ENCODE measurements at regions not wholly inside any gene's neighbourhood (a gene's known extent, or its start where the extent isn't known, plus 50 kb on each side); places are given as distances from the start of the nearest gene placed in this dataset.
A peak's percentile ranks its signal among the peaks of the same experiment; 100 is the strongest.

DNA sequence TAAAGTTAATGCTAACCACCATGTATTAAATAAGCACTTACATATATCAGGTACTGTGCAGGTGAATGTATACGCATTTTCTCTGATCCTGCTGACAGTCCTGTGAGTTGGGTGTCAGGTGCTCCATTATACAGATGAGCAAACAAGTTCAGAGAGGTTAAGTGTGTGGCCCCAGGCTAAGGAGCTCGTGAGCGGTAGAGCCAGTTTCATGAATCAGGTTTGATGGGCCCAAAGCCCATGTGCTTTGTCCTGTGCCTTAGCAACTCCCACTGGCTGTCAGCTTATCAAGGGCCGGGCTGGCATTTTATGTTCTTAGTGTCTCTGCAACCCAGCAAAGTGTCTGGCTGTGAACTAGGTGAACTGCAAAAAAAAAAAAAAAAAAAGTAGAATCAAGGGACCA lies 701.2 kb upstream of the TBX3 start:
- Histone ChIP-seq H3K4me3 (no peak overlapping the region), H3K27me3 (no peaks in the 10 kb centered on the region), H3K9me3 (no peaks in the 10 kb centered on the region), H3K4me1 (no peaks in the 10 kb centered on the region), H3K27ac (no peak overlapping the region), H3K36me3 (no peaks in the 10 kb centered on the region)
- ATAC-seq (ENCODE audit: low FRiP score in 2 of 2) (no peak), DNase-seq (no peak)
- TF ChIP-seq POLR2AphosphoS5 (IDR thresholded peaks at IDR 0.05), result no peak
- TF ChIP-seq POLR2A (IDR thresholded peaks at IDR 0.05), result no peak
- no peak for TF ChIP-seq EP300 (IDR thresholded peaks at IDR 0.05)
- TF ChIP-seq, protein P1, sequence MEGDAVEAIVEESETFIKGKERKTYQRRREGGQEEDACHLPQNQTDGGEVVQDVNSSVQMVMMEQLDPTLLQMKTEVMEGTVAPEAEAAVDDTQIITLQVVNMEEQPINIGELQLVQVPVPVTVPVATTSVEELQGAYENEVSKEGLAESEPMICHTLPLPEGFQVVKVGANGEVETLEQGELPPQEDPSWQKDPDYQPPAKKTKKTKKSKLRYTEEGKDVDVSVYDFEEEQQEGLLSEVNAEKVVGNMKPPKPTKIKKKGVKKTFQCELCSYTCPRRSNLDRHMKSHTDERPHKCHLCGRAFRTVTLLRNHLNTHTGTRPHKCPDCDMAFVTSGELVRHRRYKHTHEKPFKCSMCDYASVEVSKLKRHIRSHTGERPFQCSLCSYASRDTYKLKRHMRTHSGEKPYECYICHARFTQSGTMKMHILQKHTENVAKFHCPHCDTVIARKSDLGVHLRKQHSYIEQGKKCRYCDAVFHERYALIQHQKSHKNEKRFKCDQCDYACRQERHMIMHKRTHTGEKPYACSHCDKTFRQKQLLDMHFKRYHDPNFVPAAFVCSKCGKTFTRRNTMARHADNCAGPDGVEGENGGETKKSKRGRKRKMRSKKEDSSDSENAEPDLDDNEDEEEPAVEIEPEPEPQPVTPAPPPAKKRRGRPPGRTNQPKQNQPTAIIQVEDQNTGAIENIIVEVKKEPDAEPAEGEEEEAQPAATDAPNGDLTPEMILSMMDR (IDR thresholded peaks at IDR 0.05), result no peak
- 79 to 84% methylated on average over 4 of the region's 4 CpGs for WGBS, 2 donors

GRCh38 chr12:115384391-115384790 lies 700.4 kb upstream of the TBX3 start:
- Histone ChIP-seq H3K4me3 (no peak overlapping the region), H3K27ac (no peak overlapping the region), H3K9me3 (no peaks in the 10 kb centered on the region), H3K36me3 (no peaks in the 10 kb centered on the region), H3K27me3 (no peaks in the 10 kb centered on the region), H3K4me1 (no peaks in the 10 kb centered on the region)
- TF ChIP-seq POLR2AphosphoS5 (IDR thresholded peaks at IDR 0.05), result no peak
- no peak for TF ChIP-seq POLR2A (IDR thresholded peaks at IDR 0.05)
- TF ChIP-seq, protein P1 (IDR thresholded peaks at IDR 0.05), result no peak
- no peak for TF ChIP-seq EP300 (IDR thresholded peaks at IDR 0.05)
- ATAC-seq (ENCODE audit: low FRiP score in 2 of 2) (no peak), DNase-seq (no peak)
- 91 to 94% methylated on average over 5 of the region's 5 CpGs for WGBS, 2 donors

DNA sequence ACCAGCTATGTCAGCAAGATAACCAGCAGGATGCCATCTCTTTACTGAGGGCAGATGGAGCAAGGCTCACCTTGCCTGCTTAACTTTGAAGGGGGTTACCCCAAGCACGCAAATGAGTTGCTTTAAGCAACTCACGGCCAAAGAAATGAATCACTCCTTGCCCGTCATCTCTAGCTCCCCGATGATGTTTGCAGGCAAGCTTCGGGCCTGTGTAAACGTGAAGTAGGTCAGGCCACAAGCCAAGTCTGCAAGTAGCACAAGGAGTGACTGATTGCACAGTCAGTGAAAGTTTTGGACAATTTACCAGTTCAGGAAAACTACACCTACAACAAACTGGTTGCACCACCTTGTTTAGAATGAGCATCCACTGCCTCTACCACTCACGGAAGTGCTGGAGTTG lies 699.7 kb upstream of the TBX3 start:
- TF ChIP-seq, protein P1 (IDR thresholded peaks at IDR 0.05), result no peak
- TF ChIP-seq POLR2A (IDR thresholded peaks at IDR 0.05) (no peak), EP300 (IDR thresholded peaks at IDR 0.05) (no peak), POLR2AphosphoS5 (IDR thresholded peaks at IDR 0.05) (no peak)
- Histone ChIP-seq H3K27me3 (no peaks in the 10 kb centered on the region), H3K27ac (no peak overlapping the region), H3K36me3 (no peaks in the 10 kb centered on the region), H3K9me3 (no peaks in the 10 kb centered on the region), H3K4me1 (no peaks in the 10 kb centered on the region), H3K4me3 (no peak overlapping the region)
- DNase-seq (peak in 1 of 2 donors; percentile 63), ATAC-seq (ENCODE audit: low FRiP score in 2 of 2) (peak in 1 of 2 donors; percentile 32)
- WGBS, 2 donors, result 62 to 75% methylated on average over 7 of the region's 7 CpGs

- ATAC-seq (ENCODE audit: low FRiP score in 2 of 2), result no peak
- Histone ChIP-seq H3K36me3 (no peaks in the 10 kb centered on the region), H3K4me3 (no peak overlapping the region), H3K27me3 (no peaks in the 10 kb centered on the region), H3K9me3 (no peaks in the 10 kb centered on the region), H3K27ac (no peak overlapping the region), H3K4me1 (no peaks in the 10 kb centered on the region)
- TF ChIP-seq, protein P1 (IDR thresholded peaks at IDR 0.05), result no peak
- TF ChIP-seq POLR2AphosphoS5 (IDR thresholded peaks at IDR 0.05) (no peak), POLR2A (IDR thresholded peaks at IDR 0.05) (no peak), EP300 (IDR thresholded peaks at IDR 0.05) (no peak)
- no peak for DNase-seq
- WGBS, 2 donors, result 82 to 91% methylated on average over 5 of the region's 5 CpGs
Measured at GRCh38 chr12:115382681-115383080, 698.7 kb upstream of the TBX3 start.

- TF ChIP-seq EP300 (IDR thresholded peaks at IDR 0.05), result no peak
- TF ChIP-seq POLR2AphosphoS5 (IDR thresholded peaks at IDR 0.05), result no peak
- TF ChIP-seq POLR2A (IDR thresholded peaks at IDR 0.05), result no peak
- TF ChIP-seq, protein P1 (IDR thresholded peaks at IDR 0.05), result no peak
- no peak for ATAC-seq (ENCODE audit: low FRiP score in 2 of 2)
- Histone ChIP-seq H3K27me3 (no peaks in the 10 kb centered on the region), H3K9me3 (no peaks in the 10 kb centered on the region), H3K36me3 (no peaks in the 10 kb centered on the region), H3K27ac (no peak overlapping the region), H3K4me3 (no peak overlapping the region), H3K4me1 (no peaks in the 10 kb centered on the region)
- WGBS, 2 donors, result 61 to 64% methylated on average over 9 of the region's 9 CpGs
- no peak for DNase-seq
Measured at GRCh38 chr12:115380546-115381120, 696.7 kb upstream of the TBX3 start.

Measured in upper lobe of left lung (tissue), 6 donors.